Tibial artery (tissue), 4 donors: ENCODE measurements at regions not wholly inside any gene's neighbourhood (a gene's known extent, or its start where the extent isn't known, plus 50 kb on each side); places are given as distances from the start of the nearest gene placed in this dataset.

Experiments used
- DNase-seq, 2 donors: peaks; one replicate each; pipeline ENCODE4 v3.0.0-alpha.2; 2019
- H3K27ac ChIP-seq, 2 donors: fragments of 200-600 bp; sonication (generic) in 1 of 2; 1 replicate in 1 of 2; 2 replicates in 1 of 2; pipeline ENCODE4 v1.5.1; 2018 to 2019; ENCODE audit warnings: mild to moderate bottlenecking in 1 of 2
- H3K27me3 ChIP-seq, 2 donors: fragments of 200-600 bp; sonication (generic) in 1 of 2; one replicate each; pipeline versions ENCODE4 v1.5.1 to v1.6.0; 2016 to 2019
- H3K36me3 ChIP-seq, 3 donors: fragments of 200-600 bp; sonication (generic) in 2 of 3; one replicate each; pipeline ENCODE4 v1.5.1; 2016 to 2019; ENCODE audit warnings: mild to moderate bottlenecking in 2 of 3
- H3K4me1 ChIP-seq, 4 donors: fragments of 200-600 bp; sonication (generic) in 2 of 4; 1 replicate in 3 of 4; 2 replicates in 1 of 4; pipeline ENCODE4 v1.5.1; 2016 to 2019
- H3K4me3 ChIP-seq, 2 donors: fragments of 200-600 bp; sonication (generic) in 1 of 2; 1 replicate in 1 of 2; 2 replicates in 1 of 2; pipeline ENCODE4 v1.5.1; 2018 to 2019; ENCODE audit warnings: mild to moderate bottlenecking in 2 of 2
- H3K9me3 ChIP-seq, 3 donors: fragments of 200-600 bp; sonication (generic) in 1 of 3; one replicate each; pipeline ENCODE4 v1.5.1; 2016 to 2019
- CTCF ChIP-seq, 2 experiments: fragments of 200-600 bp in 1 of 2; fragments of 450-650 bp in 1 of 2; IDR thresholded peaks; one replicate each; pipeline ENCODE4 v1.5.1; 2017 to 2019; ENCODE audit warnings: antibody characterized with exemption in 2 of 2, mild to moderate bottlenecking in 1 of 2, moderate library complexity in 1 of 2
- intact Hi-C: fragments of 100-400 bp; cut with DNase I; formaldehyde crosslinking; loops from one replicate; pipeline ENCODE4 v1.15.0; 2023; ENCODE audit warnings: low total_unique reads

- no peak overlapping the region for H3K4me3 ChIP-seq
- H3K27ac ChIP-seq = no peak overlapping the region
- intact Hi-C loops = no loop called here
- no peaks in the 10 kb centered on the region for H3K9me3 ChIP-seq
- H3K4me1 ChIP-seq = no peaks in the 10 kb centered on the region
- no peaks in the 10 kb centered on the region for H3K36me3 ChIP-seq
- no peaks in the 10 kb centered on the region for H3K27me3 ChIP-seq
- no peak for TF ChIP-seq CTCF (IDR thresholded peaks at IDR 0.05)
- no peak for DNase-seq
Measured at GRCh38 chr5:99639905-99640304, 711.1 kb upstream of the CHD1 start.

- H3K36me3 ChIP-seq = no peaks in the 10 kb centered on the region
- DNase-seq = no peak
- intact Hi-C loops = no loop called here
- TF ChIP-seq CTCF (IDR thresholded peaks at IDR 0.05) = no peak
- no peaks in the 10 kb centered on the region for H3K9me3 ChIP-seq
- H3K4me1 ChIP-seq = no peaks in the 10 kb centered on the region
- no peak overlapping the region for H3K27ac ChIP-seq
- no peak overlapping the region for H3K4me3 ChIP-seq
- H3K27me3 ChIP-seq = no peaks in the 10 kb centered on the region
Measured at GRCh38 chr5:99636663-99637062, 707.9 kb upstream of the CHD1 start.

- peak in 1 of 2 donors; percentile 21 for DNase-seq
- intact Hi-C loops = no loop called here
- Histone ChIP-seq H3K4me1 (no peaks in the 10 kb centered on the region), H3K4me3 (no peak overlapping the region), H3K9me3 (no peaks in the 10 kb centered on the region), H3K27ac (no peak overlapping the region), H3K36me3 (no peaks in the 10 kb centered on the region), H3K27me3 (no peaks in the 10 kb centered on the region)
- TF ChIP-seq CTCF (IDR thresholded peaks at IDR 0.05) = no peak
Measured at GRCh38 chr5:99621772-99622681, 693.2 kb upstream of the CHD1 start.

GRCh38 chr5:99617335-99617734 is 688.5 kb upstream of the CHD1 start:
- Histone ChIP-seq H3K36me3 (no peaks in the 10 kb centered on the region), H3K27me3 (no peaks in the 10 kb centered on the region), H3K9me3 (no peaks in the 10 kb centered on the region), H3K4me3 (no peak overlapping the region), H3K4me1 (no peaks in the 10 kb centered on the region), H3K27ac (no peak overlapping the region)
- intact Hi-C loops = no loop called here
- no peak for DNase-seq
- TF ChIP-seq CTCF (IDR thresholded peaks at IDR 0.05) = no peak

DNA sequence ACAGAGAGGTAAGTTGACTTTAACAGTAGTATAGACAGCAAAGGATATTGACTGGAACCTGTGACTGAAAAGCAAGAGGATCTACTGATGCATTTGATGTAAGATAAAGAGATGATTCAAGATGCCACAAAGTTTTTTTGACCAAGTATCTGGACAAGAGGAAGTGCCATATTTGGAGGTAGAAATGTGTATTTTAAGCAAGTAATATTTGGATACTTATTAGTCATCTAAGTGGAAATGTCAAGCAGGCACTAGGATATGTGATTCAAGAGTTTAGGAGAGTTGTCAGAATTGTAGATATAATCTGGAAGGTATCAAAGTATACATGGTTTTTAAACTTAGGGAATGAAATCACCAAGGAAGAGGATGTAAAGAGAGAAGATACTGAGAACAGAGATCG is 686.1 kb upstream of the CHD1 start:
- Histone ChIP-seq H3K9me3 (no peaks in the 10 kb centered on the region), H3K4me1 (no peaks in the 10 kb centered on the region), H3K4me3 (no peak overlapping the region), H3K36me3 (no peaks in the 10 kb centered on the region), H3K27me3 (no peaks in the 10 kb centered on the region), H3K27ac (no peak overlapping the region)
- TF ChIP-seq CTCF (IDR thresholded peaks at IDR 0.05) = no peak
- DNase-seq = no peak
- intact Hi-C loops = no loop called here
